ENCODE measurements at regions not wholly inside any gene's neighbourhood (a gene's known extent, or its start where the extent isn't known, plus 50 kb on each side); places are given as distances from the start of the nearest gene placed in this dataset.

DNA sequence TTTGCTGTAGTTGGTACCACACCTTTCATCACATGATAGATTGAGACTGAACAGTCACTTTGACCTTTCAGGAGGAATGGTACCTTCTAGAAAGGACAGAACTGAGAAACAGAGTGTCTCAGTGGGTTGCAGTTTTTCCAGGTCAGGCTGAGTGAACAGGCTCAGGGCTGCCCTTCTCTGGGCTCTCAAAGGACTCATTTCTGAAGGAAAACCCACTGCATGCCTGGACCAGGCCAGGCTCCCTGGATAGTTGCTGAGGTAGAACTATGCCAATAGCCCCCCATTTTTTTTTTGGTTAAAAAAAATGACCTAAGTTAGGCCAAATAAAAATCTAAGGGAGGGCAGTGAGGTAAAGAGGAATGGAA, 148.1 kb upstream of the EGLN3 start:
- H3K36me3 Mint-ChIP-seq (ENCODE audit: insufficient read depth, unreplicated experiment), result no peaks in the 10 kb centered on the region
- no TSS peak for BruUV-seq (replicated peaks)
- CTCF ChIA-PET, result interaction anchor here (0.7 to 3.9 kb wide), 22 partner anchors 15 to 306 kb away, joined by 3 to 75 read pairs (median 6); no protein-coding TSS in a partner anchor
- intact Hi-C loops (cut with micrococcal nuclease; ENCODE audit: unreplicated experiment), result loop anchor here (1.0 to 10.0 kb wide), 7 partner anchors 46 to 260 kb away; partner anchors contain the start of gene EGLN3
- TF ChIP-seq, protein P1, sequence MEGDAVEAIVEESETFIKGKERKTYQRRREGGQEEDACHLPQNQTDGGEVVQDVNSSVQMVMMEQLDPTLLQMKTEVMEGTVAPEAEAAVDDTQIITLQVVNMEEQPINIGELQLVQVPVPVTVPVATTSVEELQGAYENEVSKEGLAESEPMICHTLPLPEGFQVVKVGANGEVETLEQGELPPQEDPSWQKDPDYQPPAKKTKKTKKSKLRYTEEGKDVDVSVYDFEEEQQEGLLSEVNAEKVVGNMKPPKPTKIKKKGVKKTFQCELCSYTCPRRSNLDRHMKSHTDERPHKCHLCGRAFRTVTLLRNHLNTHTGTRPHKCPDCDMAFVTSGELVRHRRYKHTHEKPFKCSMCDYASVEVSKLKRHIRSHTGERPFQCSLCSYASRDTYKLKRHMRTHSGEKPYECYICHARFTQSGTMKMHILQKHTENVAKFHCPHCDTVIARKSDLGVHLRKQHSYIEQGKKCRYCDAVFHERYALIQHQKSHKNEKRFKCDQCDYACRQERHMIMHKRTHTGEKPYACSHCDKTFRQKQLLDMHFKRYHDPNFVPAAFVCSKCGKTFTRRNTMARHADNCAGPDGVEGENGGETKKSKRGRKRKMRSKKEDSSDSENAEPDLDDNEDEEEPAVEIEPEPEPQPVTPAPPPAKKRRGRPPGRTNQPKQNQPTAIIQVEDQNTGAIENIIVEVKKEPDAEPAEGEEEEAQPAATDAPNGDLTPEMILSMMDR (IDR thresholded peaks at IDR 0.05; ENCODE audit: unreplicated experiment), result no peak
- peak overlapping the region; percentile 2 for H3K27ac Mint-ChIP-seq (ENCODE audit: unreplicated experiment)
- no peak for DNase-seq
- peaks cover 20% of the 10 kb centered on the region for H3K4me1 Mint-ChIP-seq (ENCODE audit: low read depth, unreplicated experiment)
- H3K4me3 Mint-ChIP-seq (ENCODE audit: low read depth, unreplicated experiment), result no peak overlapping the region
- no peaks in the 10 kb centered on the region for H3K9me3 Mint-ChIP-seq (ENCODE audit: low read depth, unreplicated experiment)
- no peaks in the 10 kb centered on the region for H3K27me3 Mint-ChIP-seq (ENCODE audit: unreplicated experiment)

DNA sequence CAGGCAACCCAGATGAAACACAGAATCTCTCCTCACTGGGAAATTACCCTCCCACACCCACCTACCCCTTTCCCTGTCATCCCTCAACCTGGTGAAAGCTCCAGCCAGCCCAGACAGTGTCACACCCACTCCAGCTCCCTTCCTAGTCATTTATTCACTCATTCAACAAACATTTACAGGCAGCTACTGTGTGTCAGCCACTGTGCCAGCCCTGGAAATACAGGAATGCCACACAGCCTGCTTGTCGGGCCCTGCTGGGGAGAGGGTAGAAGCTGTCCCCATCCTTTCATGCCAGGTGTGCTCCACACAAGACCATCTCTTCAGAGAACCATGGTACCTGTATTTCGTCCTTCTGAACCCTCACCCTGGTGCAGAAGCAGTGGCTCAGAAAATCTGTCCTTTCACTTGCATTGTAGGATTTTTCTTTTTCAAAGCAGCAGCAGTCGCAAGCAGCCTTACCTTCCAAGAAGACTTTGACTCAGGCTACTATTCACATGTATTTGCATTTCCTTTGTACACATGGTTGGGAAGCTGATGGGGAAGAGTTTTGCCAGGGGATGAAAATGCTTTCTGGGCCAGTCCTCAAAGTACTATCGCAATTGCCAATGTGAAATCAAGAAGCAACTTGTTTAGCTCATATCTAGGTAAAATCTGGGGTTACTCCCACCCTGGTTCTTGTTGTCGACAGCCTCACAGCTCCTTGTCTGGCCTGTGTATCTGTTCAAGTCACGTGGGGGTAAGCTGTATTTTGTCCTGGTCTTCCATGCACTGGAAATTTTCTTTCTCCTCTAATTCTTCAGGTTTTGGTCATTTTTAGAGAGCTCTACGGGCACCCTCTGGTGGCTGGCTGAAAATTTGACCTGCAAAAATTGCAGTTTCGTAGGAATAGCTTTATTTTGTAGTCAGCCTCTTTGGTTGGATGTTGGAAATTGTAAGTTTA, 147.4 kb upstream of the EGLN3 start:
- Mint-ChIP-seq H3K4me3 (ENCODE audit: low read depth, unreplicated experiment) (no peak overlapping the region), H3K36me3 (ENCODE audit: insufficient read depth, unreplicated experiment) (no peaks in the 10 kb centered on the region)
- no TSS peak for BruUV-seq (replicated peaks)

DNA sequence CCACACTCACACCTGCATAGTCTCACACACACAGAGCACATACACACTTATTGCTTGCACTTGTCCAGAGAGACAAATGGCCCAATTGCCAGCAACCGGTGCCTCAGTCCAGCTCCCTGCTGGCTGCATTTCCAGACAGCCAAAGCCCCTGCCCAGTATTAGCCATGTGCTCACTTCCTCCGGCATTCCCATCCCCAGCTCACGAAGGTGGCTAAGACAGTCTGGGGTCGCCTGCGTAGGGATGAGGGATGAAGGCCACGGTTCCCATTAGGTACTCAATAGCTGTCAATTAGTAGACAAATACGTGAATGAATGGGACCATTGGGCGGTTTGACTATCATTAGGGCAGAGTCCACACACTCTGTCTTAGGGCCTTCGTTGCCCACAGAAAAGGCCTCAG, 146.8 kb upstream of the EGLN3 start:
- DNase-seq, result no peak
- H3K9me3 Mint-ChIP-seq (ENCODE audit: low read depth, unreplicated experiment), result no peaks in the 10 kb centered on the region
- no TSS peak for BruUV-seq (replicated peaks)

More for the DNA sequence above, 147.4 kb upstream of the EGLN3 start:
- peak overlapping the region; percentile 2 for H3K27ac Mint-ChIP-seq (ENCODE audit: unreplicated experiment)
- no peaks in the 10 kb centered on the region for H3K27me3 Mint-ChIP-seq (ENCODE audit: unreplicated experiment)
- peak; percentile 71 for DNase-seq
- peaks cover 20% of the 10 kb centered on the region for H3K4me1 Mint-ChIP-seq (ENCODE audit: low read depth, unreplicated experiment)
- H3K9me3 Mint-ChIP-seq (ENCODE audit: low read depth, unreplicated experiment), result no peaks in the 10 kb centered on the region
- TF ChIP-seq, protein P1 (IDR thresholded peaks at IDR 0.05; ENCODE audit: unreplicated experiment), result peak; percentile 51
- CTCF ChIA-PET, result interaction anchor here (0.6 to 3.9 kb wide), 26 partner anchors 15 to 306 kb away, joined by 3 to 75 read pairs (median 5); partner anchors contain the start of gene EGLN3
- intact Hi-C loops (cut with micrococcal nuclease; ENCODE audit: unreplicated experiment), result loop anchor here (1.0 to 10.0 kb wide), 7 partner anchors 46 to 259 kb away; partner anchors contain the start of gene EGLN3

DNA sequence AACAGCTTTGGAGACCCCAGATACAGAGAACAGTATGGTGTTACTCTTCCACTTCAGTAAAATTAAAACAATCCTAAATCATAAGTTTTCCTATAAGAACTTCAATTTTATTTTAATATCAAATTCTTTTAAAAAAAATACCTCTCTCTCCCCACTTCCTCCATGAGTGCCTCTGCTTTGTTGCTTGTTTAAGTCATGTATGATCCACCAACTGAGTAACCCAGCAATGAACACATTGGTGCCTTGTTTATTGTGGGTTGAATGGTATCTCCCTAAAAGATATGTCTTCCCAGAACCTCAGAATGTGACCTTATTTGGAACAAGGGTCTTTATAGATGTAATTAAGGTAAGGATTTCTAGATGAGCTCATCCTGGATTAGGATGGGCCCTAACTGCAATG, 143.5 kb upstream of the EGLN3 start:
- Mint-ChIP-seq H3K36me3 (ENCODE audit: insufficient read depth, unreplicated experiment) (no peaks in the 10 kb centered on the region), H3K27ac (ENCODE audit: unreplicated experiment) (no peak overlapping the region), H3K9me3 (ENCODE audit: low read depth, unreplicated experiment) (no peaks in the 10 kb centered on the region), H3K4me3 (ENCODE audit: low read depth, unreplicated experiment) (no peak overlapping the region), H3K4me1 (ENCODE audit: low read depth, unreplicated experiment) (peaks cover 20% of the 10 kb centered on the region), H3K27me3 (ENCODE audit: unreplicated experiment) (no peaks in the 10 kb centered on the region)
- CTCF ChIA-PET, result no interaction called here
- no TSS peak for BruUV-seq (replicated peaks)
- no peak for DNase-seq
- intact Hi-C loops (cut with micrococcal nuclease; ENCODE audit: unreplicated experiment), result loop anchor here (10.0 kb wide), 1 partner anchor 140 kb away; the partner anchor contains the start of gene EGLN3
- TF ChIP-seq, protein P1 (IDR thresholded peaks at IDR 0.05; ENCODE audit: unreplicated experiment), result no peak

More for the DNA sequence above, 146.8 kb upstream of the EGLN3 start:
- CTCF ChIA-PET, result interaction anchor here (0.6 to 3.9 kb wide), 18 partner anchors 16 to 305 kb away, joined by 3 to 75 read pairs (median 8); partner anchors contain the start of gene EGLN3
- Mint-ChIP-seq H3K27me3 (ENCODE audit: unreplicated experiment) (no peaks in the 10 kb centered on the region), H3K27ac (ENCODE audit: unreplicated experiment) (no peak overlapping the region), H3K4me1 (ENCODE audit: low read depth, unreplicated experiment) (peaks cover 20% of the 10 kb centered on the region), H3K36me3 (ENCODE audit: insufficient read depth, unreplicated experiment) (no peaks in the 10 kb centered on the region), H3K4me3 (ENCODE audit: low read depth, unreplicated experiment) (no peak overlapping the region)
- intact Hi-C loops (cut with micrococcal nuclease; ENCODE audit: unreplicated experiment), result loop anchor here (1.0 to 10.0 kb wide), 7 partner anchors 45 to 258 kb away; partner anchors contain the start of gene EGLN3
- TF ChIP-seq, protein P1 (IDR thresholded peaks at IDR 0.05; ENCODE audit: unreplicated experiment), result no peak

All from Calu3 (cell line).